Testis (tissue), 2 donors: ENCODE measurements at regions not wholly inside any gene's neighbourhood (a gene's known extent, or its start where the extent isn't known, plus 50 kb on each side); places are given as distances from the start of the nearest gene placed in this dataset.

Source experiments
- CTCF ChIP-seq, 3 experiments: fragments of 450-650 bp in 2 of 3; fragments of 200-600 bp in 1 of 3; sonication (generic) in 1 of 3; IDR thresholded peaks; one replicate each; pipeline ENCODE4 v1.5.1; 2016 to 2019; ENCODE audit warnings: antibody characterized with exemption in 3 of 3, mild to moderate bottlenecking in 2 of 3, moderate library complexity in 1 of 3
- POLR2A ChIP-seq: fragments of 450-650 bp; IDR thresholded peaks from one replicate; pipeline ENCODE4 v1.6.1; 2017; ENCODE audit warnings: antibody characterized with exemption, mild to moderate bottlenecking, moderate library complexity

- TF ChIP-seq CTCF (IDR thresholded peaks at IDR 0.05) = no peak
- TF ChIP-seq POLR2A = no peak
Measured at GRCh38 chr12:97984436-97984835, 521.8 kb downstream of the RMST start.
